ENCODE measurements at regions not wholly inside any gene's neighbourhood (a gene's known extent, or its start where the extent isn't known, plus 50 kb on each side); places are given as distances from the start of the nearest gene placed in this dataset.

GRCh38 chr13:32925506-32925905 is 90.7 kb upstream of the KL start:
- TF ChIP-seq POLR2AphosphoS5 (IDR thresholded peaks at IDR 0.05; ENCODE audit: insufficient read depth in 1 of 2, low read depth in 1 of 2), result no peak
- no peak for TF ChIP-seq POLR2A (IDR thresholded peaks at IDR 0.05)
- no peak for TF ChIP-seq CTCF (IDR thresholded peaks at IDR 0.05)
- Histone ChIP-seq H3K4me1 (no peaks in the 10 kb centered on the region), H3K27me3 (no peaks in the 10 kb centered on the region), H3K36me3 (no peaks in the 10 kb centered on the region), H3K4me3 (no peak overlapping the region), H3K9me3 (no peaks in the 10 kb centered on the region), H3K27ac (no peak overlapping the region)
- intact Hi-C loops (cut with DNase I), result no loop called here
- DNase-seq (ENCODE audit: extremely low spot score in 2 of 2), result no peak

GRCh38 chr13:32932376-32932775 is 83.8 kb upstream of the KL start:
- H3K4me3 ChIP-seq, result no peak overlapping the region
- no peak overlapping the region for H3K27ac ChIP-seq
- no peaks in the 10 kb centered on the region for H3K36me3 ChIP-seq
- intact Hi-C loops (cut with DNase I), result no loop called here
- no peaks in the 10 kb centered on the region for H3K9me3 ChIP-seq
- TF ChIP-seq POLR2A (IDR thresholded peaks at IDR 0.05), result no peak
- TF ChIP-seq POLR2AphosphoS5 (IDR thresholded peaks at IDR 0.05; ENCODE audit: insufficient read depth in 1 of 2, low read depth in 1 of 2), result no peak
- TF ChIP-seq CTCF (IDR thresholded peaks at IDR 0.05), result no peak
- H3K4me1 ChIP-seq, result no peaks in the 10 kb centered on the region
- DNase-seq (ENCODE audit: extremely low spot score in 2 of 2), result no peak
- H3K27me3 ChIP-seq, result no peaks in the 10 kb centered on the region

GRCh38 chr13:32936716-32937115 is 79.5 kb upstream of the KL start:
- Histone ChIP-seq H3K27me3 (no peaks in the 10 kb centered on the region), H3K27ac (no peak overlapping the region), H3K4me1 (no peaks in the 10 kb centered on the region), H3K36me3 (no peaks in the 10 kb centered on the region), H3K4me3 (no peak overlapping the region), H3K9me3 (no peaks in the 10 kb centered on the region)
- no peak for DNase-seq (ENCODE audit: extremely low spot score in 2 of 2)
- intact Hi-C loops (cut with DNase I), result no loop called here
- TF ChIP-seq CTCF (IDR thresholded peaks at IDR 0.05) (no peak), POLR2AphosphoS5 (IDR thresholded peaks at IDR 0.05; ENCODE audit: insufficient read depth in 1 of 2, low read depth in 1 of 2) (no peak), POLR2A (IDR thresholded peaks at IDR 0.05) (no peak)

GRCh38 chr13:32938314-32938713 is 77.9 kb upstream of the KL start:
- H3K4me1 ChIP-seq, result no peaks in the 10 kb centered on the region
- no peaks in the 10 kb centered on the region for H3K27me3 ChIP-seq
- no peak for DNase-seq (ENCODE audit: extremely low spot score in 2 of 2)
- H3K4me3 ChIP-seq, result no peak overlapping the region
- TF ChIP-seq POLR2A (IDR thresholded peaks at IDR 0.05), result no peak
- TF ChIP-seq POLR2AphosphoS5 (IDR thresholded peaks at IDR 0.05; ENCODE audit: insufficient read depth in 1 of 2, low read depth in 1 of 2), result no peak
- H3K9me3 ChIP-seq, result no peaks in the 10 kb centered on the region
- H3K36me3 ChIP-seq, result no peaks in the 10 kb centered on the region
- intact Hi-C loops (cut with DNase I), result no loop called here
- H3K27ac ChIP-seq, result no peak overlapping the region

GRCh38 chr13:32938907-32939306 is 77.3 kb upstream of the KL start:
- H3K4me1 ChIP-seq, result no peaks in the 10 kb centered on the region

More at GRCh38 chr13:32938907-32939306, 77.3 kb upstream of the KL start:
- Histone ChIP-seq H3K27me3 (no peaks in the 10 kb centered on the region), H3K27ac (no peak overlapping the region), H3K4me3 (no peak overlapping the region), H3K36me3 (no peaks in the 10 kb centered on the region), H3K9me3 (no peaks in the 10 kb centered on the region)
- DNase-seq (ENCODE audit: extremely low spot score in 2 of 2), result no peak
- TF ChIP-seq POLR2A (IDR thresholded peaks at IDR 0.05) (no peak), POLR2AphosphoS5 (IDR thresholded peaks at IDR 0.05; ENCODE audit: insufficient read depth in 1 of 2, low read depth in 1 of 2) (no peak), CTCF (IDR thresholded peaks at IDR 0.05) (no peak)
- intact Hi-C loops (cut with DNase I), result no loop called here
